Ishikawa (cell line): ENCODE measurements at regions not wholly inside any gene's neighbourhood (a gene's known extent, or its start where the extent isn't known, plus 50 kb on each side); places are given as distances from the start of the nearest gene placed in this dataset.

ENCODE experiments used
- CEBPB ChIP-seq: IDR thresholded peaks from 2 replicates; pipeline ENCODE4 v1.6.1; 2012
- EP300 ChIP-seq: IDR thresholded peaks from 2 replicates; pipeline ENCODE4 v1.6.1; 2012; ENCODE audit warnings: borderline replicate concordance
- FOXM1 ChIP-seq: IDR thresholded peaks from 2 replicates; pipeline ENCODE4 v1.6.1; 2012; ENCODE audit warnings: low read depth, borderline replicate concordance
- NFIC ChIP-seq: IDR thresholded peaks from 2 replicates; pipeline ENCODE4 v1.6.1; 2012
- REST ChIP-seq: IDR thresholded peaks from 2 replicates; pipeline ENCODE4 v1.6.1; 2012; ENCODE audit warnings: low read depth, mild to moderate bottlenecking
- TAF1 ChIP-seq: IDR thresholded peaks from 2 replicates; pipeline ENCODE4 v1.6.1; 2012; ENCODE audit warnings: low read depth, mild to moderate bottlenecking
- YY1 ChIP-seq: IDR thresholded peaks from 2 replicates; pipeline ENCODE4 v1.6.1; 2012; ENCODE audit warnings: low read depth

- TF ChIP-seq REST (no peak), FOXM1 (no peak), EP300 (no peak), YY1 (no peak), NFIC (no peak), TAF1 (no peak), CEBPB (no peak)
Observed at GRCh38 chr12:81866081-81866480, 106.9 kb upstream of the PPFIA2 start.
